ENCODE measurements at regions not wholly inside any gene's neighbourhood (a gene's known extent, or its start where the extent isn't known, plus 50 kb on each side); places are given as distances from the start of the nearest gene placed in this dataset.

DNA sequence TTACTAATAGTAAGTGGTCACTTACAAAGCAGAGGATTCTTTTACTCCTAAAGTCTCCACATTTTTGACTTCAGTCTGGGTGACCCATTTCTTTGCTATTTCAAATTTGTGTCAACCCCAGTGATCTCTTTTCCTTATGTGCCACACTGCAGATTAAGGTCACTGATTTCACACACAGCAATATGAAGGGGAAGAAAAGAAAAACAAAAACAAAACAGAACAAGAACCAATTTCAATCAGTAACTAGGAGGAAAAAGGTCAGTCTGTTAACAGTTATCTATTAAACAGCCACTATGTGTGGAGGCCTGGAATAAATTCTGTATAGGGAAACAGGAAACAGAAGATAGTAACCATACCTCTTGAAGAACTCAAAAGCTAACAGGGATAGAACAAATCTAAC, 72.0 kb upstream of the ACVR2A start:
- no peaks in the 10 kb centered on the region for H4K20me1 ChIP-seq (ENCODE audit: insufficient read depth)
- H2AFZ ChIP-seq (ENCODE audit: low read depth, low read length, poor library complexity, severe bottlenecking): no peak overlapping the region
- H3K4me2 ChIP-seq (ENCODE audit: low read length): no peak overlapping the region
- no peaks in the 10 kb centered on the region for H3K36me3 ChIP-seq (ENCODE audit: control insufficient read depth in 1 of 2, insufficient read depth in 2 of 2, low read length in 2 of 2)
- H3K4me3 ChIP-seq (replicated peaks in 1 of 2; ENCODE audit: low read depth in 1 of 2, low read length in 2 of 2): no peak overlapping the region
- CTCF ChIA-PET: no interaction called here
- TF ChIP-seq, protein P1, sequence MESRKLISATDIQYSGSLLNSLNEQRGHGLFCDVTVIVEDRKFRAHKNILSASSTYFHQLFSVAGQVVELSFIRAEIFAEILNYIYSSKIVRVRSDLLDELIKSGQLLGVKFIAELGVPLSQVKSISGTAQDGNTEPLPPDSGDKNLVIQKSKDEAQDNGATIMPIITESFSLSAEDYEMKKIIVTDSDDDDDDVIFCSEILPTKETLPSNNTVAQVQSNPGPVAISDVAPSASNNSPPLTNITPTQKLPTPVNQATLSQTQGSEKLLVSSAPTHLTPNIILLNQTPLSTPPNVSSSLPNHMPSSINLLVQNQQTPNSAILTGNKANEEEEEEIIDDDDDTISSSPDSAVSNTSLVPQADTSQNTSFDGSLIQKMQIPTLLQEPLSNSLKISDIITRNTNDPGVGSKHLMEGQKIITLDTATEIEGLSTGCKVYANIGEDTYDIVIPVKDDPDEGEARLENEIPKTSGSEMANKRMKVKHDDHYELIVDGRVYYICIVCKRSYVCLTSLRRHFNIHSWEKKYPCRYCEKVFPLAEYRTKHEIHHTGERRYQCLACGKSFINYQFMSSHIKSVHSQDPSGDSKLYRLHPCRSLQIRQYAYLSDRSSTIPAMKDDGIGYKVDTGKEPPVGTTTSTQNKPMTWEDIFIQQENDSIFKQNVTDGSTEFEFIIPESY (IDR thresholded peaks at IDR 0.05; ENCODE audit: extremely low read depth, insufficient replicate concordance, low read length): no peak
- TF ChIP-seq, protein P2, sequence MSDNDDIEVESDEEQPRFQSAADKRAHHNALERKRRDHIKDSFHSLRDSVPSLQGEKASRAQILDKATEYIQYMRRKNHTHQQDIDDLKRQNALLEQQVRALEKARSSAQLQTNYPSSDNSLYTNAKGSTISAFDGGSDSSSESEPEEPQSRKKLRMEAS (IDR thresholded peaks at IDR 0.05): no peak
- TF ChIP-seq ELF1 (IDR thresholded peaks at IDR 0.05; ENCODE audit: borderline replicate concordance, low read depth) (no peak), POLR2A (IDR thresholded peaks at IDR 0.05; ENCODE audit: borderline replicate concordance, extremely low read depth, insufficient read depth, insufficient read length) (no peak), EZH2 (IDR thresholded peaks at IDR 0.05) (no peak), RAD21 (IDR thresholded peaks at IDR 0.05; ENCODE audit: low read depth) (no peak), YY1 (IDR thresholded peaks at IDR 0.05; ENCODE audit: extremely low read depth, insufficient replicate concordance, low read depth, low read length) (no peak), ZFX (IDR thresholded peaks at IDR 0.05) (no peak), FOSL1 (IDR thresholded peaks at IDR 0.05; ENCODE audit: low read depth) (no peak)
- POLR2A ChIA-PET: no interaction called here
- no peaks in the 10 kb centered on the region for H3K4me1 ChIP-seq (ENCODE audit: control insufficient read depth in 1 of 2, insufficient read depth in 2 of 2, low read length in 2 of 2)
- intact Hi-C loops (cut with micrococcal nuclease): no loop called here
- DNase-seq (ENCODE audit: low read depth, low spot score): no peak
- no TSS peak for BruUV-seq (replicated peaks)
- RAD21 ChIA-PET (ENCODE audit: low non-redundant PET in 1 of 2, low total read pairs in 2 of 2, uncharacterized antibody in 2 of 2, unreplicated experiment in 2 of 2): no interaction called here
- H3K9me3 ChIP-seq (ENCODE audit: control insufficient read depth in 1 of 2, insufficient read depth in 1 of 2, low read depth in 1 of 2, low read length in 2 of 2): no peaks in the 10 kb centered on the region
- no peak overlapping the region for H3K9ac ChIP-seq (ENCODE audit: low read length)
- no peaks in the 10 kb centered on the region for H3K9me2 ChIP-seq (ENCODE audit: insufficient read depth)
- ATAC-seq: no peak
- no peaks in the 10 kb centered on the region for H3K27me3 ChIP-seq (ENCODE audit: insufficient read depth, low read length)
- H3K27ac ChIP-seq (ENCODE audit: low read depth, low read length): no peak overlapping the region
- H3K79me2 ChIP-seq (ENCODE audit: insufficient read depth, low read length): no peaks in the 10 kb centered on the region

DNA sequence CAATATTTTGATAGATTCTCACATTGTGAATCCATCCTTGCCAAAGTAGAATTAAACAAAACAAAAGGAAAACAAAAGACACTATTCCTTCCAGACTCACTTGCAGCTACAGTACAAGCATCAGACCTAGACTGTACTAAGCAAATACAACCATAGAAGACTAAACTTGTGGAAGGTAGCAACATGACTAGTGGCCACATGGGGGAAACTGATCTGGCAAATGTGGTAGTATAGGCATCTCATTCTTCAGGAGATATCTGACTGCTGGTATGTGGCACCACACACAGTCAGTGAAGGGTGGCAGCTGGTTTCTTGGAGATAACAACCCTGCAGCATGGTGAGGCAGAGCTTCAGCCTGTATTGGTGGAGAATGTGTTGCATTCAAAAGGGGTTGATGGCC, 81.0 kb upstream of the ACVR2A start:
- ChIA-PET CTCF (no interaction called here), POLR2A (no interaction called here)
- ATAC-seq: peak; percentile 53

More for the DNA sequence above, 81.0 kb upstream of the ACVR2A start:
- Histone ChIP-seq H3K9me2 (ENCODE audit: insufficient read depth) (peaks cover 3% of the 10 kb centered on the region; the same call in 1 of the 2 replicates), H3K27ac (ENCODE audit: low read depth, low read length) (no peak overlapping the region), H3K9me3 (ENCODE audit: control insufficient read depth in 1 of 2, insufficient read depth in 1 of 2, low read depth in 1 of 2, low read length in 2 of 2) (no peaks in the 10 kb centered on the region), H3K27me3 (ENCODE audit: insufficient read depth, low read length) (no peaks in the 10 kb centered on the region), H3K4me2 (ENCODE audit: low read length) (no peak overlapping the region), H3K4me1 (ENCODE audit: control insufficient read depth in 1 of 2, insufficient read depth in 2 of 2, low read length in 2 of 2) (no peaks in the 10 kb centered on the region), H3K79me2 (ENCODE audit: insufficient read depth, low read length) (no peaks in the 10 kb centered on the region), H3K9ac (ENCODE audit: low read length) (no peak overlapping the region), H3K4me3 (replicated peaks in 1 of 2; ENCODE audit: low read depth in 1 of 2, low read length in 2 of 2) (no peak overlapping the region), H2AFZ (ENCODE audit: low read depth, low read length, poor library complexity, severe bottlenecking) (no peak overlapping the region), H4K20me1 (ENCODE audit: insufficient read depth) (no peaks in the 10 kb centered on the region; the same call in 1 of the 2 replicates), H3K36me3 (ENCODE audit: control insufficient read depth in 1 of 2, insufficient read depth in 2 of 2, low read length in 2 of 2) (no peaks in the 10 kb centered on the region)
- BruUV-seq (replicated peaks): no TSS peak
- TF ChIP-seq SP1 (IDR thresholded peaks at IDR 0.05; ENCODE audit: low read depth): no peak
- no peak for TF ChIP-seq SIN3A (IDR thresholded peaks at IDR 0.05; ENCODE audit: low read depth)
- TF ChIP-seq ZNF274 (IDR thresholded peaks at IDR 0.05; ENCODE audit: low read depth, low read length): no peak
- no peak for TF ChIP-seq FOSL1 (IDR thresholded peaks at IDR 0.05; ENCODE audit: low read depth)
- no peak for TF ChIP-seq POLR2A (IDR thresholded peaks at IDR 0.05; ENCODE audit: borderline replicate concordance, extremely low read depth, insufficient read depth, insufficient read length)
- TF ChIP-seq, protein P1 (IDR thresholded peaks at IDR 0.05; ENCODE audit: extremely low read depth, insufficient replicate concordance, low read length): no peak
- TF ChIP-seq, protein P2 (IDR thresholded peaks at IDR 0.05): no peak
- no peak for TF ChIP-seq ZFX (IDR thresholded peaks at IDR 0.05)
- TF ChIP-seq, protein P3, sequence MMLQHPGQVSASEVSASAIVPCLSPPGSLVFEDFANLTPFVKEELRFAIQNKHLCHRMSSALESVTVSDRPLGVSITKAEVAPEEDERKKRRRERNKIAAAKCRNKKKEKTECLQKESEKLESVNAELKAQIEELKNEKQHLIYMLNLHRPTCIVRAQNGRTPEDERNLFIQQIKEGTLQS (IDR thresholded peaks at IDR 0.05): no peak
- TF ChIP-seq POLR2AphosphoS5 (IDR thresholded peaks at IDR 0.05; ENCODE audit: low read depth, low read length): no peak
- TF ChIP-seq CBX3 (IDR thresholded peaks at IDR 0.05; ENCODE audit: low read depth): no peak
- no peak for TF ChIP-seq TCF7L2 (IDR thresholded peaks at IDR 0.05; ENCODE audit: borderline replicate concordance, extremely low read depth, insufficient read depth, insufficient read length)
- RAD21 ChIA-PET (ENCODE audit: low non-redundant PET in 1 of 2, low total read pairs in 2 of 2, uncharacterized antibody in 2 of 2, unreplicated experiment in 2 of 2): no interaction called here
- intact Hi-C loops (cut with micrococcal nuclease): no loop called here
- no peak for DNase-seq (ENCODE audit: low read depth, low spot score)
